ENCODE measurements at regions not wholly inside any gene's neighbourhood (a gene's known extent, or its start where the extent isn't known, plus 50 kb on each side); places are given as distances from the start of the nearest gene placed in this dataset.

- FAIRE-seq: no peak
- Histone ChIP-seq H3K79me2 (ENCODE audit: control insufficient read depth in 1 of 2, insufficient read depth in 2 of 2, low read length in 2 of 2) (no peaks in the 10 kb centered on the region), H2BK20ac (ENCODE audit: low read length) (no peak overlapping the region), H3K9ac (replicated peaks in 1 of 4; ENCODE audit: extremely low read depth in 1 of 4, low read depth in 3 of 4, low read length in 3 of 4) (peak overlapping the region in 1 of 4 experiments; percentile 22; a peak in 2 of 7 replicates), H2BK12ac (ENCODE audit: low read depth, low read length) (no peak overlapping the region), H3K56ac (replicated peaks; ENCODE audit: insufficient read length, low read depth, low read length) (no peak overlapping the region), H2AFZ (ENCODE audit: low read length) (no peak overlapping the region), H3K79me1 (ENCODE audit: low read depth, low read length) (no peaks in the 10 kb centered on the region), H3K9me3 (ENCODE audit: insufficient read depth in 2 of 2, low read depth in 1 of 2, low read length in 1 of 2) (no peaks in the 10 kb centered on the region), H3K27ac (ENCODE audit: low read depth, low read length) (no peak overlapping the region), H3K14ac (ENCODE audit: insufficient read length) (no peak overlapping the region), H3K4me2 (ENCODE audit: insufficient read depth in 1 of 2, low read depth in 2 of 2, low read length in 2 of 2) (no peak overlapping the region), H3K4me1 (replicated peaks in 1 of 4; ENCODE audit: control insufficient read depth in 3 of 4, insufficient read depth in 4 of 4, low read length in 3 of 4) (peaks cover 0 to 6% (median 5%) of the 10 kb centered on the region in 4 experiments; a peak in 3 of 7 replicates), H2AK5ac (ENCODE audit: low read depth, low read length) (no peak overlapping the region), H2BK5ac (ENCODE audit: low read depth, low read length) (no peak overlapping the region), H2BK120ac (replicated peaks; ENCODE audit: low read depth, low read length) (no peak overlapping the region), H4K91ac (replicated peaks; ENCODE audit: insufficient read length, low read length) (no peak overlapping the region), H4K8ac (ENCODE audit: extremely low read depth, insufficient read depth, low read length) (no peak overlapping the region), H2BK15ac (ENCODE audit: low read length) (no peak overlapping the region; the same call in 1 of the 2 replicates), H3K4ac (replicated peaks; ENCODE audit: insufficient read length, low read depth, low read length) (no peak overlapping the region), H4K20me1 (replicated peaks in 1 of 2; ENCODE audit: control insufficient read depth in 1 of 2, insufficient read depth in 2 of 2, low read length in 2 of 2) (peaks cover 0 to 3% of the 10 kb centered on the region in 2 experiments), H3K4me3 (ENCODE audit: extremely low read depth in 1 of 4, insufficient read depth in 2 of 4, low read depth in 3 of 4, low read length in 4 of 4) (no peak overlapping the region), H3K36me3 (ENCODE audit: control insufficient read depth in 2 of 4, insufficient read depth in 4 of 4, low read length in 3 of 4) (no peaks in the 10 kb centered on the region), H3K27me3 (replicated peaks in 1 of 4; ENCODE audit: control insufficient read depth in 3 of 4, extremely low read depth in 1 of 4, insufficient read depth in 3 of 4, low read length in 3 of 4) (peaks cover 0 to 15% (median 8%) of the 10 kb centered on the region in 4 experiments; a peak in 4 of 7 replicates), H4K5ac (ENCODE audit: insufficient read length, low read depth, low read length) (no peak overlapping the region), H3K18ac (ENCODE audit: extremely low read depth, low read length) (no peak overlapping the region), H3K23ac (ENCODE audit: insufficient read length) (no peak overlapping the region), H3K23me2 (ENCODE audit: low read depth, low read length) (peaks cover 2% of the 10 kb centered on the region; the same call in 1 of the 2 replicates)
- CTCF ChIA-PET (ENCODE audit: partially characterized antibody): interaction anchor here (0.8 to 1.4 kb wide), 2 partner anchors 11 to 17 kb away, joined by 3 to 4 read pairs; no protein-coding TSS in a partner anchor
- 83% methylated on average over 7 of the region's 7 CpGs; no CpG with 5 or more reads in 1 of the 2 experiments for WGBS, 2 experiments (ENCODE audit: extremely low coverage in 1 of 2, insufficient coverage in 1 of 2, insufficient read length in 1 of 2, insufficient replicate concordance in 2 of 2, low coverage in 1 of 2, low lambda C conversion rate in 2 of 2, missing lambda C conversion rate in 1 of 2)
- no peak for DNase-seq (ENCODE audit: low read depth in 1 of 2, low spot score in 2 of 2)
- POLR2A ChIA-PET (ENCODE audit: partially characterized antibody): no interaction called here
- no peak for TF ChIP-seq TAF1 (IDR thresholded peaks at IDR 0.05; ENCODE audit: low read depth, low read length)
- no peak for TF ChIP-seq SUZ12 (IDR thresholded peaks at IDR 0.05; ENCODE audit: low read length)
- TF ChIP-seq GABPA (IDR thresholded peaks at IDR 0.05; ENCODE audit: borderline replicate concordance, insufficient read depth, low read length): no peak
- TF ChIP-seq SP1 (IDR thresholded peaks at IDR 0.05; ENCODE audit: low read depth, low read length): no peak
- no peak for TF ChIP-seq ATF3 (IDR thresholded peaks at IDR 0.05; ENCODE audit: insufficient read depth, low read depth, low read length)
- no peak for TF ChIP-seq RXRA (IDR thresholded peaks at IDR 0.05; ENCODE audit: insufficient read depth, low read depth, low read length)
- no peak for TF ChIP-seq SP4 (IDR thresholded peaks at IDR 0.05; ENCODE audit: low read length)
- TF ChIP-seq HDAC2 (IDR thresholded peaks at IDR 0.05; ENCODE audit: borderline replicate concordance in 1 of 2, low read depth in 2 of 2, low read length in 2 of 2): no peak
- TF ChIP-seq CEBPB (IDR thresholded peaks at IDR 0.05; ENCODE audit: low read depth, low read length): no peak
- TF ChIP-seq CTBP2 (IDR thresholded peaks at IDR 0.05; ENCODE audit: borderline replicate concordance, insufficient read depth, insufficient read length, low read length): no peak
- TF ChIP-seq BCL11A (IDR thresholded peaks at IDR 0.05; ENCODE audit: low read depth in 2 of 2, low read length in 2 of 2): no peak
- TF ChIP-seq SIN3A (conservative IDR thresholded peaks at IDR 0.05 in 1 of 2, IDR thresholded peaks at IDR 0.05 in 1 of 2; ENCODE audit: low read depth in 1 of 2, low read length in 2 of 2): no peak
- no peak for TF ChIP-seq MAX (IDR thresholded peaks at IDR 0.05)
- no peak for TF ChIP-seq SIRT6 (IDR thresholded peaks at IDR 0.05; ENCODE audit: low read length)
Measured at GRCh38 chr22:27574002-27574366, 227.6 kb downstream of the MN1 start.

All from H1 (cell line).